AG04449 (cell line): ENCODE measurements at regions not wholly inside any gene's neighbourhood (a gene's known extent, or its start where the extent isn't known, plus 50 kb on each side); places are given as distances from the start of the nearest gene placed in this dataset.

Experiments used
- CTCF ChIA-PET: fragments of 350-600 bp; formaldehyde crosslinking; extraction: SDS; loops from one replicate; lab custom pipeline; 2021; ENCODE audit warnings: antibody characterized with exemption; lab: Yijun Ruan, JAX
- POLR2A ChIA-PET: fragments of 400-600, 350-600 bp; formaldehyde crosslinking; extraction: SDS; loops from one replicate; lab custom pipeline; 2020; ENCODE audit warnings: antibody characterized with exemption, inconsistent platforms; lab: Yijun Ruan, JAX
- DNase-seq: peaks from one replicate; pipeline ENCODE4 v3.0.0-alpha.2; 2010; ENCODE audit warnings: low read depth, low spot score
- H3K4me3 ChIP-seq: 2 replicates; pipeline ENCODE4 v1.5.1; 2011; ENCODE audit warnings: low read depth, mild to moderate bottlenecking, control low read depth, low read length
- CTCF ChIP-seq: IDR thresholded peaks from one replicate; pipeline ENCODE4 v1.5.1; 2011; ENCODE audit warnings: mild to moderate bottlenecking, moderate library complexity, low read length, control low read depth, inconsistent platforms; ENCODE audit not compliant: insufficient read depth; ENCODE audit errors: missing control alignments

- no peak for DNase-seq
- CTCF ChIA-PET, result no interaction called here
- POLR2A ChIA-PET, result no interaction called here
- TF ChIP-seq CTCF, result no peak
- H3K4me3 ChIP-seq, result no peak overlapping the region
These were observed 242.0 kb downstream of the ARHGAP12 start for GRCh38 chr10:31686599-31686998.

GRCh38 chr10:31683682-31684081 lies 244.9 kb downstream of the ARHGAP12 start:
- ChIA-PET POLR2A (no interaction called here), CTCF (no interaction called here)
- no peak overlapping the region for H3K4me3 ChIP-seq
- no peak for DNase-seq
- no peak for TF ChIP-seq CTCF

- no peak overlapping the region for H3K4me3 ChIP-seq
- DNase-seq, result no peak
- no peak for TF ChIP-seq CTCF
- ChIA-PET POLR2A (no interaction called here), CTCF (no interaction called here)
These were observed 248.7 kb downstream of the ARHGAP12 start for GRCh38 chr10:31679936-31680335.

- DNase-seq, result no peak
- H3K4me3 ChIP-seq, result no peak overlapping the region
- TF ChIP-seq CTCF, result no peak
- ChIA-PET POLR2A (no interaction called here), CTCF (no interaction called here)
These were observed 249.8 kb downstream of the ARHGAP12 start for GRCh38 chr10:31678575-31679516.

GRCh38 chr10:31678139-31678536 lies 250.5 kb downstream of the ARHGAP12 start:
- no peak for TF ChIP-seq CTCF
- ChIA-PET CTCF (no interaction called here), POLR2A (no interaction called here)
- DNase-seq, result no peak
- no peak overlapping the region for H3K4me3 ChIP-seq

GRCh38 chr10:31677195-31678138 lies 251.2 kb downstream of the ARHGAP12 start:
- H3K4me3 ChIP-seq, result no peak overlapping the region
- DNase-seq, result no peak
- ChIA-PET POLR2A (no interaction called here), CTCF (no interaction called here)
- no peak for TF ChIP-seq CTCF
